Fibroblast of mammary gland (primary cell): ENCODE measurements at regions not wholly inside any gene's neighbourhood (a gene's known extent, or its start where the extent isn't known, plus 50 kb on each side); places are given as distances from the start of the nearest gene placed in this dataset.

ENCODE experiments used
- DNase-seq: peaks from one replicate; pipeline ENCODE4 v3.0.0-alpha.2; 2010; ENCODE audit warnings: low read depth
- H3K4me3 ChIP-seq: 2 replicates; pipeline ENCODE4 v1.5.1; 2011; ENCODE audit warnings: low read depth, mild to moderate bottlenecking, low read length, moderate library complexity; ENCODE audit not compliant: control insufficient read depth
- CTCF ChIP-seq: conservative IDR thresholded peaks from 2 replicates; pipeline ENCODE4 v1.5.1; 2011; ENCODE audit warnings: low read depth, low read length, inconsistent platforms; ENCODE audit not compliant: control insufficient read depth, insufficient read depth

GRCh38 chrX:144333429-144333828 is 449.6 kb downstream of the UBE2NL start:
- no peak for DNase-seq

GRCh38 chrX:144334577-144334976 is 450.7 kb downstream of the UBE2NL start:
- no peak for TF ChIP-seq CTCF
- DNase-seq: no peak
- no peak overlapping the region for H3K4me3 ChIP-seq

More at GRCh38 chrX:144333429-144333828, 449.6 kb downstream of the UBE2NL start:
- H3K4me3 ChIP-seq: no peak overlapping the region
- no peak for TF ChIP-seq CTCF

- TF ChIP-seq CTCF: no peak
- DNase-seq: no peak
- H3K4me3 ChIP-seq: no peak overlapping the region
These were observed 451.5 kb downstream of the UBE2NL start for GRCh38 chrX:144335402-144335801.

- no peak for TF ChIP-seq CTCF
- DNase-seq: no peak
- H3K4me3 ChIP-seq: no peak overlapping the region
These were observed 495.3 kb downstream of the UBE2NL start for GRCh38 chrX:144379156-144379555.

- H3K4me3 ChIP-seq: no peak overlapping the region
- no peak for TF ChIP-seq CTCF
- no peak for DNase-seq
These were observed 504.9 kb downstream of the UBE2NL start for GRCh38 chrX:144388738-144389137.
